ENCODE measurements at regions not wholly inside any gene's neighbourhood (a gene's known extent, or its start where the extent isn't known, plus 50 kb on each side); places are given as distances from the start of the nearest gene placed in this dataset.

DNA sequence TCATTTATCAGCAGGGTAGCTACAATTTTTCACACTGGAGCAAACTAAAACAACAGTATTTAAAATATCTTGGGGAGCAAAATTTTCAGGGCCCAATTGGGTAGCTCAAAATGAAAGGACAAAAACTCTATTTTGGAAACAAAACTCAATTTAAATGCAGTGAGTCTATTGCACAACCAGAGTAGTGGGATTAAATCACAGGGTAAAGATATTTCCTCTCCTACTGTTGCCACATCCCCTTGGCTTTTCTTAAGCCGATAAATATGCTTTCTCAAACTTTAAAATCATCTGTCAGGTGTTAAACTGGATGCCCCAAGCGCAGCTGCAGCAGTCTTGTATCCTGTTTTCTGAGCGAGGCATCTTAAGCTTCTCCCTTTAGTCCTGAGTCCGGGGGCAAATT is 1474.3 kb upstream of the CDH9 start:
- TF ChIP-seq GATA2 (IDR thresholded peaks at IDR 0.05; ENCODE audit: low read depth, low read length): no peak
- TF ChIP-seq GATA3 (IDR thresholded peaks at IDR 0.05; ENCODE audit: low read depth, low read length): no peak

DNA sequence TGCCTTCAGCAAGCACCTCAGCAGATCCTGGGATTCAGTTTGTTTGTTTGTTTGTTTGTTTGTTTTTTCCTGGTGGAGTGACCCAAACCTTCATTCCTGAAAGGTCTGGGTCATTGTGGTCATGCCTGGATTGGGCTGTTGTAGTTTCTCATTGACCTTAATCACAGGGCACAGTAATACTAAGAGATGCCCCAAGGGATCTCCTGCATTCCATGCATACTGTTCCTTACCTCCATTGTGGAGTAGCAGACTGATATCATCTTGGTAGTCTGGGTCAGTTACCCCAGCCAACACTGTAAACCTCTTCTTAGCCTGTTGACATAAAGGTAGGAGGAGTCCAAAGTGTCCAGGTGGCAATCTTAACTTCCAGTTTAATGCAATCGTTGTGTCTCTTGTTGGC is 1466.7 kb upstream of the CDH9 start:
- TF ChIP-seq GATA2 (IDR thresholded peaks at IDR 0.05; ENCODE audit: low read depth, low read length): no peak
- TF ChIP-seq GATA3 (IDR thresholded peaks at IDR 0.05; ENCODE audit: low read depth, low read length): no peak

DNA sequence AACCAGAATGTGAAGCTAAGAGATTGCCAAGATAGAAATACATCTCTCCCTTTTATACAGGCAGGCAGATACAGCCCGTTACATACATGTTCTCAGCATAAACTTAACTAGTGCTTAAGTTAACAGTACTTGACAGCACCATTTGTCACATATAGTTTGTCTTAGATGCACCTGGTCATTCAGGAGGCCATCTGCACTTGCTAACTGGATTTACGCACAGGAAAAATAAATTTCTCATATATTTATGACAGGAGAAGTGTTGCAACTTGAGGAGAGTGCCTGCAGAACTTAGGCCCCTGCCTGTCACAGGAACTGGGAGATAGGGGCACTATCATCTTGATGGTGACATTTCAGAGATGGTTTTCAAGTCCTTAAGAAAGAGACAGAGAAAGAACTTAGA is 1462.1 kb upstream of the CDH9 start:
- TF ChIP-seq GATA2 (IDR thresholded peaks at IDR 0.05; ENCODE audit: low read depth, low read length): no peak

GRCh38 chr5:28499766-28500290 is 1461.4 kb upstream of the CDH9 start:
- no peak for TF ChIP-seq GATA3 (IDR thresholded peaks at IDR 0.05; ENCODE audit: low read depth, low read length)
- no peak for TF ChIP-seq GATA2 (IDR thresholded peaks at IDR 0.05; ENCODE audit: low read depth, low read length)

GRCh38 chr5:28495876-28496275 is 1457.5 kb upstream of the CDH9 start:
- no peak for TF ChIP-seq GATA3 (IDR thresholded peaks at IDR 0.05; ENCODE audit: low read depth, low read length)
- no peak for TF ChIP-seq GATA2 (IDR thresholded peaks at IDR 0.05; ENCODE audit: low read depth, low read length)

- TF ChIP-seq GATA3 (IDR thresholded peaks at IDR 0.05; ENCODE audit: low read depth, low read length) (no peak), GATA2 (IDR thresholded peaks at IDR 0.05; ENCODE audit: low read depth, low read length) (no peak)
Measured at GRCh38 chr5:28493456-28493855, 1455.1 kb upstream of the CDH9 start.

- TF ChIP-seq GATA3 (IDR thresholded peaks at IDR 0.05; ENCODE audit: low read depth, low read length): no peak
- TF ChIP-seq GATA2 (IDR thresholded peaks at IDR 0.05; ENCODE audit: low read depth, low read length): no peak
Measured at GRCh38 chr5:28488752-28489151, 1450.4 kb upstream of the CDH9 start.

DNA sequence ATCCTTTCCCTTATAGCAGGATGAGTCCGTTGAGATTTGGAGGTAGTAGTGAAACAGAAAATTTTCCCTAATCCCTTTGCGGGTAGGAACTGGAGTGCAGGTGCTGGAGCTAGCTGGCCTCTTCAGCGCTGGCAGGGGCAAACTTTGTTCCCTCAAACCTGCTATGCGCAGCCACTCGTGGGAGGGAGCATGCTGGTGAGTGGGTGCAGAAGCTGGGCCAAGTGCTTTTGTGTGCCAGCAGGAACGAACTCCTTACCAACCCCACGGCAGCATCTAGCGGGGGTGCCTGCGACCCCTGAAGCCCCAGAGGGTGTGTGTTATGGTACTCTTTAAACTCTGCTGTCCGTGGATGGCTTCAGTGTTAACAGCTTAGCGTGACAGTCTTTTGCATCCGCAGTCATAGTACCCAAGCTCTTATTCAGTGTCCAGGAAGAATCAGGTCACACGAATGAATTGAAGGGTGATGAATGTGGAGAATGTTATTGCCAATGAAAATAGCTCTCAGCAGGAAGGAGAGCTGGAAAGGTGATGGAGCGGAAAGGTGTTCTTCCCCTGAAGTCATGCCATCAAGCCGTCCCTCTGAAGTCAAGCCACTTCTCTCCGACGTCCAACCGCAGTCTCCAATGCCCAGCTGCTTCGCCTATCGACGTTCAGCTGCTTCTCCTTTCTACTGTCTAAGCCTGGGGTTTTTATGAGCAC is 1445.1 kb upstream of the CDH9 start:
- no peak for TF ChIP-seq GATA3 (IDR thresholded peaks at IDR 0.05; ENCODE audit: low read depth, low read length)
- TF ChIP-seq GATA2 (IDR thresholded peaks at IDR 0.05; ENCODE audit: low read depth, low read length): no peak

DNA sequence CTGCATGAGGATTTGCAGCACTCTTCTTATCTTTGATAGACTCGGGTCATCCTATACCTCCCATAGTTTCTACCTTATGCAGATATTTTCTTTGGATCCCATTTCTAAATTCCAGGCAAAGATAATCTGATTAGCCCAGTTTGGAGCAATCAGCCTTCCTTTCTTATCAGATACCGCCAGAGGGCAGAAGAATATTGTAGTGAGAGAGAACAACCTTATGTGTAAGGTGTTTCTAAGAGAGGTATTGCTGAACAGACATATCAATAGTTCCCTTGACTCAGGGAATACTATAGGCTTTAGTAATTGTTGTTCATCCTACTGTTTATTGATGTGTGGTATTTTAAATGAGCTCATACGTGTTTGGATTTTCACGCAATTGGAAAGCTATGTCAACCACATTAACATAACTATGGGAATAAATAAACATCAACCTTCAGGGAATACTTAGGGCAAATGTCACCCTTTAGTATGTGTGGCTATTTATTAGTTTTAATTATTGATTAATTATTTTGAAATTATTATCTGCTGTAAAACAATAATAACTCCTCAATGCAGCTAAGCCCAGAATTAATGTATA is 1435.2 kb upstream of the CDH9 start:
- TF ChIP-seq GATA3 (IDR thresholded peaks at IDR 0.05; ENCODE audit: low read depth, low read length): no peak
- TF ChIP-seq GATA2 (IDR thresholded peaks at IDR 0.05; ENCODE audit: low read depth, low read length): no peak

- TF ChIP-seq GATA3 (IDR thresholded peaks at IDR 0.05; ENCODE audit: low read depth, low read length) (no peak), GATA2 (IDR thresholded peaks at IDR 0.05; ENCODE audit: low read depth, low read length) (no peak)
Measured at GRCh38 chr5:28468166-28468565, 1429.8 kb upstream of the CDH9 start.

GRCh38 chr5:28463728-28464127 is 1425.3 kb upstream of the CDH9 start:
- no peak for TF ChIP-seq GATA2 (IDR thresholded peaks at IDR 0.05; ENCODE audit: low read depth, low read length)
- no peak for TF ChIP-seq GATA3 (IDR thresholded peaks at IDR 0.05; ENCODE audit: low read depth, low read length)

DNA sequence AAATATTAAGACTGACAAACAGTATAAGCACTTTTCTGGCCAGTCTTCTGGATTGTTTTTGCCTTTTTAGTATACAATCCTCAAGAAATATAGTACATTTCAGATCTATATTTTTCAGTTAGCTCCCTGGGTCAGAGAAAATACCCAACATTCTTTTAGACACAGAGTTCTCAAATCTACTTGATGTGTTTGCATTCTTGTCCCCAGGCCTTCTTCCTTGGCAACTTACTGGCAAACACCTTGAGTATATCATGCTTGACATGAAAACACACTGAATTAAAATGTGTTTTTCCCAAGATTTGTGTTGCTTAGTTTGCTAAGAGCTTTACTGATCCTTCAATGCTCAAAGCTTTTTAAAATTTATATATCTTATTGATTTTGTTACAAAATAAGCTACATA is 1413.1 kb upstream of the CDH9 start:
- TF ChIP-seq GATA3 (IDR thresholded peaks at IDR 0.05; ENCODE audit: low read depth, low read length): no peak
- TF ChIP-seq GATA2 (IDR thresholded peaks at IDR 0.05; ENCODE audit: low read depth, low read length): no peak

- no peak for TF ChIP-seq GATA2 (IDR thresholded peaks at IDR 0.05; ENCODE audit: low read depth, low read length)
- no peak for TF ChIP-seq GATA3 (IDR thresholded peaks at IDR 0.05; ENCODE audit: low read depth, low read length)
Measured at GRCh38 chr5:28450997-28451396, 1412.6 kb upstream of the CDH9 start.

DNA sequence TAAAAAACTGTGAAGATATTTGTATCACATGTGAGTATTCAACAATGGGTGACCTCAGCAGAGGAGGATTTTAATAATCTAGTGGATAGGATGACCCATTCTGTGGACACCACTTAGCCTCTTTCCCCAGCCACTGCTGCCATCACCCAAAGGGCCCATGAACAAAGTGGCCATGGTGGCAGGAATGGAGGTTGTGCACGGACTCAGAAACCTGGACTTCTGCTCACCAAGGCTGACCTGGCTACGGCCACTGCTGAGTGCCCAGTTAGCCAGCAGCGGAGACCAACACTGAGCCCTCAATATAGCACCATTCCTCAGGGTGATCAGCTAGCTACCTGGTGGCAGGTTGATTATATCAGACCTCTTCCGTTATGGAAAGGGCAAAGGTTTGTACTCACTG is 1410.4 kb upstream of the CDH9 start:
- no peak for TF ChIP-seq GATA3 (IDR thresholded peaks at IDR 0.05; ENCODE audit: low read depth, low read length)
- TF ChIP-seq GATA2 (IDR thresholded peaks at IDR 0.05; ENCODE audit: low read depth, low read length): no peak

- TF ChIP-seq GATA3 (IDR thresholded peaks at IDR 0.05; ENCODE audit: low read depth, low read length): no peak
- TF ChIP-seq GATA2 (IDR thresholded peaks at IDR 0.05; ENCODE audit: low read depth, low read length): no peak
Measured at GRCh38 chr5:28430565-28431178, 1392.3 kb upstream of the CDH9 start.
